Gastrocnemius medialis (tissue), 4 donors: ENCODE measurements at regions not wholly inside any gene's neighbourhood (a gene's known extent, or its start where the extent isn't known, plus 50 kb on each side); places are given as distances from the start of the nearest gene placed in this dataset.

Experiments
- ATAC-seq, 2 donors: fragments of 150-250 bp; one replicate each; pipeline ENCODE4 v1.9.1; 2016
- DNase-seq, 2 donors: peaks; one replicate each; pipeline ENCODE4 v3.0.0-alpha.2; 2019
- H3K27ac ChIP-seq, 4 donors: fragments of 200-600 bp; sonication (generic); 1 replicate in 1 of 4; 2 replicates in 3 of 4; pipeline ENCODE4 v1.5.1; 2016 to 2018; ENCODE audit warnings: mild to moderate bottlenecking in 2 of 4, moderate library complexity in 1 of 4
- H3K27me3 ChIP-seq, 3 donors: fragments of 200-600 bp; sonication (generic) in 2 of 3; 1 replicate in 1 of 3; 2 replicates in 2 of 3; pipeline versions ENCODE4 v1.5.1 to v1.6.0; 2016 to 2019; ENCODE audit warnings: mild to moderate bottlenecking in 1 of 3, moderate library complexity in 1 of 3
- H3K36me3 ChIP-seq, 2 donors: fragments of 200-600 bp; sonication (generic) in 1 of 2; one replicate each; pipeline ENCODE4 v1.5.1; 2017 to 2018
- H3K4me1 ChIP-seq, 2 donors: fragments of 200-600 bp; sonication (generic) in 1 of 2; one replicate each; pipeline ENCODE4 v1.5.1; 2016 to 2017; ENCODE audit warnings: mild to moderate bottlenecking in 2 of 2
- H3K4me3 ChIP-seq, 4 donors: fragments of 200-600 bp; sonication (generic) in 3 of 4; 1 replicate in 1 of 4; 2 replicates in 3 of 4; pipeline ENCODE4 v1.5.1; 2016 to 2019; ENCODE audit warnings: mild to moderate bottlenecking in 2 of 4
- H3K9me3 ChIP-seq, 3 donors: fragments of 200-600 bp; sonication (generic) in 2 of 3; 1 replicate in 1 of 3; 2 replicates in 2 of 3; pipeline ENCODE4 v1.5.1; 2016 to 2019
- CTCF ChIP-seq, 5 experiments: fragments of 450-650 bp in 3 of 5; fragments of 200-600 bp in 2 of 5; sonication (generic) in 2 of 5; IDR thresholded peaks in 4 of 5; conservative IDR thresholded peaks in 1 of 5; 1 replicate in 4 of 5; 2 replicates in 1 of 5; pipeline ENCODE4 v1.5.1; 2016 to 2019; ENCODE audit warnings: antibody characterized with exemption in 5 of 5, mild to moderate bottlenecking in 3 of 5, moderate library complexity in 3 of 5
- POLR2A ChIP-seq, 2 donors: fragments of 450-650 bp; IDR thresholded peaks; one replicate each; pipeline ENCODE4 v1.6.1; 2017; ENCODE audit warnings: antibody characterized with exemption in 2 of 2, mild to moderate bottlenecking in 2 of 2, moderate library complexity in 2 of 2
- in situ Hi-C, 4 donors: fragments of 200-750 bp; cut with MboI; loops; one replicate each; pipeline versions ENCODE4 v1.15.0 to v1.8.0; 2017; ENCODE audit warnings: low sequenced_read_pairs in 4 of 4
- intact Hi-C: fragments of 100-400 bp; cut with DNase I; formaldehyde crosslinking; loops from one replicate; pipeline ENCODE4 v1.15.1; 2023; ENCODE audit warnings: low total_unique reads

GRCh38 chr18:38654946-38655345 is 1089.3 kb upstream of the CELF4 start:
- TF ChIP-seq CTCF (IDR thresholded peaks at IDR 0.05 in 4 of 5, conservative IDR thresholded peaks at IDR 0.05 in 1 of 5) (no peak), POLR2A (IDR thresholded peaks at IDR 0.05) (no peak)
- intact Hi-C loops (no loop called here), in situ Hi-C loops (no loop called here)
- Histone ChIP-seq H3K27ac (no peak overlapping the region), H3K4me3 (no peak overlapping the region), H3K36me3 (no peaks in the 10 kb centered on the region), H3K4me1 (no peaks in the 10 kb centered on the region), H3K9me3 (no peaks in the 10 kb centered on the region), H3K27me3 (no peaks in the 10 kb centered on the region)
- ATAC-seq: no peak
- no peak for DNase-seq

GRCh38 chr18:38651736-38652135 is 1086.1 kb upstream of the CELF4 start:
- ATAC-seq (no peak), DNase-seq (no peak)
- Histone ChIP-seq H3K36me3 (no peaks in the 10 kb centered on the region), H3K27me3 (no peaks in the 10 kb centered on the region), H3K9me3 (no peaks in the 10 kb centered on the region), H3K4me1 (no peaks in the 10 kb centered on the region), H3K27ac (no peak overlapping the region), H3K4me3 (no peak overlapping the region)
- in situ Hi-C loops: no loop called here
- intact Hi-C loops: no loop called here
- TF ChIP-seq CTCF (IDR thresholded peaks at IDR 0.05 in 4 of 5, conservative IDR thresholded peaks at IDR 0.05 in 1 of 5) (no peak), POLR2A (IDR thresholded peaks at IDR 0.05) (no peak)

GRCh38 chr18:38648179-38648578 is 1082.6 kb upstream of the CELF4 start:
- DNase-seq (no peak), ATAC-seq (no peak)
- Histone ChIP-seq H3K27ac (no peak overlapping the region), H3K27me3 (no peaks in the 10 kb centered on the region), H3K4me3 (no peak overlapping the region), H3K36me3 (no peaks in the 10 kb centered on the region), H3K4me1 (no peaks in the 10 kb centered on the region), H3K9me3 (no peaks in the 10 kb centered on the region)
- in situ Hi-C loops (no loop called here), intact Hi-C loops (no loop called here)
- no peak for TF ChIP-seq POLR2A (IDR thresholded peaks at IDR 0.05)
- no peak for TF ChIP-seq CTCF (IDR thresholded peaks at IDR 0.05 in 4 of 5, conservative IDR thresholded peaks at IDR 0.05 in 1 of 5)

GRCh38 chr18:38646296-38646695 is 1080.7 kb upstream of the CELF4 start:
- H3K4me1 ChIP-seq: no peaks in the 10 kb centered on the region
- DNase-seq (no peak), ATAC-seq (no peak)
- H3K27me3 ChIP-seq: no peaks in the 10 kb centered on the region
- in situ Hi-C loops: no loop called here
- no peaks in the 10 kb centered on the region for H3K36me3 ChIP-seq
- intact Hi-C loops: no loop called here
- H3K9me3 ChIP-seq: no peaks in the 10 kb centered on the region
- H3K4me3 ChIP-seq: no peak overlapping the region
- TF ChIP-seq CTCF (IDR thresholded peaks at IDR 0.05 in 4 of 5, conservative IDR thresholded peaks at IDR 0.05 in 1 of 5) (no peak), POLR2A (IDR thresholded peaks at IDR 0.05) (no peak)
- no peak overlapping the region for H3K27ac ChIP-seq

- no peak for TF ChIP-seq POLR2A (IDR thresholded peaks at IDR 0.05)
- no peak for TF ChIP-seq CTCF (IDR thresholded peaks at IDR 0.05 in 4 of 5, conservative IDR thresholded peaks at IDR 0.05 in 1 of 5)
- DNase-seq (no peak), ATAC-seq (no peak)
- Histone ChIP-seq H3K36me3 (no peaks in the 10 kb centered on the region), H3K27me3 (no peaks in the 10 kb centered on the region), H3K27ac (no peak overlapping the region), H3K4me1 (no peaks in the 10 kb centered on the region), H3K9me3 (no peaks in the 10 kb centered on the region), H3K4me3 (no peak overlapping the region)
- intact Hi-C loops (no loop called here), in situ Hi-C loops (no loop called here)
Observed at GRCh38 chr18:38644875-38645641, 1079.5 kb upstream of the CELF4 start.
